Activated effector memory CD4-positive, alpha-beta T cell treated with Interleukin-2 at 50 U/mL for 16 hours (primary cell): ENCODE measurements at regions not wholly inside any gene's neighbourhood (a gene's known extent, or its start where the extent isn't known, plus 50 kb on each side); places are given as distances from the start of the nearest gene placed in this dataset.

ENCODE experiments used
- DNase-seq: peaks from one replicate; pipeline ENCODE4 v3.0.0-alpha.2; 2020

GRCh38 chr10:78164702-78165101 is 131.0 kb downstream of the RPS24 start:
- DNase-seq = no peak

GRCh38 chr10:78165172-78165571 is 131.5 kb downstream of the RPS24 start:
- DNase-seq = no peak

- no peak for DNase-seq
These were observed 132.0 kb downstream of the RPS24 start for GRCh38 chr10:78165617-78166016.

GRCh38 chr10:78166261-78166660 is 132.6 kb downstream of the RPS24 start:
- DNase-seq = no peak

- DNase-seq = no peak
These were observed 135.6 kb downstream of the RPS24 start for GRCh38 chr10:78169214-78169613.

GRCh38 chr10:78170026-78170475 is 136.4 kb downstream of the RPS24 start:
- no peak for DNase-seq

GRCh38 chr10:78171633-78172400 is 138.2 kb downstream of the RPS24 start:
- DNase-seq = no peak

- DNase-seq = no peak
These were observed 139.8 kb downstream of the RPS24 start for GRCh38 chr10:78173360-78174015.

GRCh38 chr10:78175444-78176015 is 141.9 kb downstream of the RPS24 start:
- no peak for DNase-seq

- no peak for DNase-seq
These were observed 143.0 kb downstream of the RPS24 start for GRCh38 chr10:78176320-78177317.

- DNase-seq = no peak
These were observed 144.0 kb downstream of the RPS24 start for GRCh38 chr10:78177491-78178185.

GRCh38 chr10:78178397-78178796 is 144.7 kb downstream of the RPS24 start:
- DNase-seq = no peak

- no peak for DNase-seq
These were observed 145.3 kb downstream of the RPS24 start for GRCh38 chr10:78178940-78179339.

- DNase-seq = no peak
These were observed 146.4 kb downstream of the RPS24 start for GRCh38 chr10:78179886-78180705.

- DNase-seq = no peak
These were observed 147.9 kb downstream of the RPS24 start for GRCh38 chr10:78181381-78182055.

GRCh38 chr10:78182841-78183240 is 149.2 kb downstream of the RPS24 start:
- no peak for DNase-seq

- DNase-seq = no peak
These were observed 151.4 kb downstream of the RPS24 start for GRCh38 chr10:78184851-78185692.

- DNase-seq = no peak
These were observed 152.0 kb downstream of the RPS24 start for GRCh38 chr10:78185693-78186055.

GRCh38 chr10:78186572-78186971 is 152.9 kb downstream of the RPS24 start:
- no peak for DNase-seq

GRCh38 chr10:78187371-78187770 is 153.7 kb downstream of the RPS24 start:
- DNase-seq = no peak
